ENCODE measurements at regions not wholly inside any gene's neighbourhood (a gene's known extent, or its start where the extent isn't known, plus 50 kb on each side); places are given as distances from the start of the nearest gene placed in this dataset.

DNA sequence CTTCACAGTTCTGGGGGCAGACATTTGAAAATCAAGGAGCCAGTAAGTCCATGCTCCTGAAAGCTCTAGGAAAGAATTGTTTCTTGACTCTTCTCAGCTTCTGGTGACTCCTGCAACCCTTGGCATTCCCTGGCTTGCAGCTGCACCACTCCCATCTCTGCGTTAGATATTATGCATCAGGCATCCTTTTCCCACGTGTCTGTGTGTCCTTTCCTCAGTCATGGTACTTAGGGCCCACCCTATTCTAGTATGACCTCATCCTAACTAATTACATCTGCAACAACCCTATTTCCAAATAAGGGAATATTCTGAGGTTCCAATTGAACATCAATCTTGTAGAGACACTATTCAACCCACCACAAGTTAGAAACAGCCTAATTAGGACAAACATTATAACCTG, 931.7 kb upstream of the CHAC2 start:
- Mint-ChIP-seq H3K36me3 (no peaks in the 10 kb centered on the region), H3K4me1 (no peaks in the 10 kb centered on the region), H3K4me3 (no peak overlapping the region), H3K27ac (no peak overlapping the region), H3K9me3 (peaks cover 0 to 3% (median 0%) of the 10 kb centered on the region in 3 donors), H3K27me3 (no peaks in the 10 kb centered on the region)

DNA sequence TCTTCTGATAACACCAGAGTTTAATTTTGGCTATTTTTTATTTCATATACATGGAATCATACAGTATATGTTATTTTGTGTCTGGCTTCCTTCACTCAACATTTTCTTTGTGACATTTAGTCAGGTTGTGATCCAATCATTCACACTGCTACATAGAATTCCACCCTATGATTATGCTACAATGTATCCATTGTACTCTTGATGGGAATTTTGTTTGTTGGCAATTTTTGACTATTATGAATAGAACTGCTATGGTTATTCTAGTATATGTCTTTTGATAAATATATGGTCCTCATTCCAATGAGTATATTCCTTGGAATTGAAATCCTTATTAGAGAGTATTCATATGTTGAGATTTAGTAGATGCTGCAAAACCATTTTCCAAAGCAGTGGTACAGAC, 936.4 kb upstream of the CHAC2 start:
- Mint-ChIP-seq H3K36me3 (no peaks in the 10 kb centered on the region), H3K4me1 (no peaks in the 10 kb centered on the region), H3K27me3 (no peaks in the 10 kb centered on the region), H3K27ac (no peak overlapping the region), H3K9me3 (peaks cover 0 to 4% (median 3%) of the 10 kb centered on the region in 3 donors), H3K4me3 (no peak overlapping the region)

DNA sequence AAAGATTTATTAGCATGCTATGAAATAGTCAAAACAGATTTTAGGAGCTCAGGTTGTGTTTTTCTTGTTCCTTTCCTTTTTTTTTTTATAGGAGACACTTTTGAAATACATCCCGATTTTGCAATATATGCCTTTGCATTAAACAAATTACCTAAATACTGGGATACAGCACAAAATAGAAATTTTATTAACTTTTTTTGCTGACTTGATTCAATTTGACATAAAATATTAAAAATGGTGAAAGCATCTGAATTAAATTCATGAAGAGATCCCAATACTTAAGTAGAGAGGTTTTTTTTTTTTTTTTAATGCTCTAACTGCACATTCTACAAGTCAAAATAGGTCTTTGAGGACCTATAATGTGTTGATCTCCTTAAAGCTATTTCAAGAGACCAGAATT, 939.5 kb upstream of the CHAC2 start:
- peaks cover 0 to 5% (median 3%) of the 10 kb centered on the region in 3 donors for H3K9me3 Mint-ChIP-seq
- H3K27ac Mint-ChIP-seq = no peak overlapping the region
- no peaks in the 10 kb centered on the region for H3K27me3 Mint-ChIP-seq
- no peak overlapping the region for H3K4me3 Mint-ChIP-seq
- no peaks in the 10 kb centered on the region for H3K36me3 Mint-ChIP-seq
- H3K4me1 Mint-ChIP-seq = no peaks in the 10 kb centered on the region

DNA sequence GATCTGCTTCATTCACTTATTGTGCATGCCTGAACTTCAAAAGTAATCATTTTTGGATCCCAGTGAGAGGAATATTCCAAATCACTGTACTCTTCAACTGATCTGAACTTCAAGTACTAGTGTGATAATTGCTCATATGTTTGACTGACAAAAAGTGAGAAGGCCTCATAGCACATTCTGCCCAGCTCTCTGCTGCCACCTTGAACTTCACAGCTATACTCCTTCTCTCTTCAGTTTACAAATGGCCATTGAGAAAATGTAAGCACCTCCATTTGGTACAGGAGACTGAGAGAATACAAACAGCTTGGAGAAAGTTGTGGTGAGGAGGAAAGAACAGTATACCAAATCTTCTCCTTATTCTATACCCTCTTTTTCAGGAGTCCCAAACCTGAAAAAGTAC, 946.0 kb upstream of the CHAC2 start:
- no peaks in the 10 kb centered on the region for H3K27me3 Mint-ChIP-seq
- no peak overlapping the region for H3K4me3 Mint-ChIP-seq
- no peaks in the 10 kb centered on the region for H3K36me3 Mint-ChIP-seq
- no peaks in the 10 kb centered on the region for H3K4me1 Mint-ChIP-seq
- peaks cover 0 to 5% (median 0%) of the 10 kb centered on the region in 3 donors for H3K9me3 Mint-ChIP-seq
- no peak overlapping the region for H3K27ac Mint-ChIP-seq

DNA sequence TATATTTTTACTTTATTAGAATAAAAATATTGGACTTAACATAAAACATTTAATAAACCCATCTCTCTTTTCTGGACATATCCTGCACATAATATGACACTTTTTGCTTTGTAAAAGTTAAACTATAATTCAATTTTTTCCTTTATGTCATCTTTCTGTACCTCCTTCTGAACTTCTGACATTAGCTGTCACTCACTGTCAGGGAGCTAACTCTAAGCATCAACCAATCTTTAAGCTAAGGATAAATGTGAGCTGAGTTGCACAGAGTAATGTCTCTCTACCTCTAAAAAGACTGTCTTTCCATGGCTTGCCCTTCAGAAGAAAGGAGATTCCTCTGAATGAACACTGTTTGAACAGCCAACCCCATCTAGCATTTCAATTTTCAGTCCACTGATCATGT, 948.6 kb upstream of the CHAC2 start:
- no peak overlapping the region for H3K27ac Mint-ChIP-seq
- no peaks in the 10 kb centered on the region for H3K36me3 Mint-ChIP-seq
- H3K4me3 Mint-ChIP-seq = no peak overlapping the region
- no peaks in the 10 kb centered on the region for H3K4me1 Mint-ChIP-seq
- H3K27me3 Mint-ChIP-seq = no peaks in the 10 kb centered on the region
- peaks cover 0 to 2% (median 0%) of the 10 kb centered on the region in 3 donors for H3K9me3 Mint-ChIP-seq

DNA sequence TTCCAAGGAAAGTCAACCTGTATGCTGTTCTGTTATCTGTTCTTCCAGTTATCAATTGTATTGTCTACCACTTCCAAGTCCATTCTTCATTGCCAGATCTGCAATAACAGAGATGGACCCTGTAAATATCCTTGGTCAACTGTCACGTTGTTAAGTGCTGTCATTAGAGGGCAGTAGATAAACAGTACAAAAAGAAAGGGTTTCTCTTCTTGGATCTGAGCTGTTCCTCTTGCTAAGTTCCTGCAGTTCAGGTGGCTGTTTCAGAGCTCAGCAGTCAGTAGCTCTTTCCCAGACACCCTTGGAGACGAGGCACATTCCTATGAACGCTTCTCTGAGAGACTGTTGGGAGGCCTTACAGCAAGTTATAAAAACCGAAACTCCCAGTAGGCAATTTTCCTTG, 957.1 kb upstream of the CHAC2 start:
- Mint-ChIP-seq H3K4me1 (no peaks in the 10 kb centered on the region), H3K27me3 (no peaks in the 10 kb centered on the region), H3K27ac (no peak overlapping the region), H3K36me3 (no peaks in the 10 kb centered on the region), H3K4me3 (no peak overlapping the region), H3K9me3 (peaks cover 0 to 5% (median 5%) of the 10 kb centered on the region in 3 donors)

DNA sequence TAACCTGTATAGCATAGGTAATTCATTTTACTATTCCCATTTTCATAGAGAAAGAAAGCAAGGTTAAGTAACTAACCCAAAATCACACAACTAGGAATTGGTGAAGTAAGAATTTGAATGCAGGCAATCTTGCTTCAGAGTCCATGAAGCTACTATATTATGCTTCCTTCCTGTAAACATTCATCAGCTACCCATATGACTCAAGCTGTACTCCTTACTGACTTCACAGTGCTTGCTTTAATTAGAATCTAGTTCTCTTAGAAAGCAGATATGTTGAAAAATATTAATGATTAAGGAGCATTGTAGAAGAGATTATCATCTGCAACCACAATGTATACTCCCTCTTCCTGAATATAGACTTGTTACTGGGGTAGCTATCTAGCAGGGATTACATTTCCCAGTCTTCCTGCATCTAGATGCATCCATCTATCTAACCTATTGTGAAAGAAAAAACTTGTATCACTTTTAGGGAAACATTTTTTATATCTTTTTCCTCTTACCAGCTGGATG, 961.6 kb upstream of the CHAC2 start:
- no peak overlapping the region for H3K4me3 Mint-ChIP-seq
- no peaks in the 10 kb centered on the region for H3K27me3 Mint-ChIP-seq
- H3K36me3 Mint-ChIP-seq = no peaks in the 10 kb centered on the region
- H3K9me3 Mint-ChIP-seq = peaks cover 0 to 10% (median 5%) of the 10 kb centered on the region in 3 donors
- no peak overlapping the region for H3K27ac Mint-ChIP-seq
- no peaks in the 10 kb centered on the region for H3K4me1 Mint-ChIP-seq

DNA sequence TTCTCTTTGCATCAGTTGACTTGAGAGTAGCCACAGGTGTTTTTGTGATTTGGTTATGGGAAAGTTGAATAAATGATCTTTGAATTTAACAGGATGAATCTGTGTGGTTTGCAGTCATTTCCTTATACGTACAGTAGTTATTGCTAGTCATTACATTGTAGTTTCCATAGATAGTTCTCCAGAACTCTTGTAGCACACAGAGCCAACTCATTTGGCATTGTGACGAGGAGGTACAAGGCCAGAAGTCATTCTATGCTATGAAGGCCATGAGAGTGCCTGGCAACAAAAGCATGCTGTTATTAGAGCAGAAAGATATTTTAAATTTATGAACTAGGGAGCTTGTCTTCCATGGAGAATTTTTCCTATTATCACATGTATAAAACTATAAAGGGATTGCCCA, 973.0 kb upstream of the CHAC2 start:
- Mint-ChIP-seq H3K27ac (no peak overlapping the region), H3K4me1 (no peaks in the 10 kb centered on the region), H3K36me3 (no peaks in the 10 kb centered on the region), H3K9me3 (peaks cover 3 to 19% (median 4%) of the 10 kb centered on the region in 3 donors), H3K27me3 (no peaks in the 10 kb centered on the region), H3K4me3 (no peak overlapping the region)

DNA sequence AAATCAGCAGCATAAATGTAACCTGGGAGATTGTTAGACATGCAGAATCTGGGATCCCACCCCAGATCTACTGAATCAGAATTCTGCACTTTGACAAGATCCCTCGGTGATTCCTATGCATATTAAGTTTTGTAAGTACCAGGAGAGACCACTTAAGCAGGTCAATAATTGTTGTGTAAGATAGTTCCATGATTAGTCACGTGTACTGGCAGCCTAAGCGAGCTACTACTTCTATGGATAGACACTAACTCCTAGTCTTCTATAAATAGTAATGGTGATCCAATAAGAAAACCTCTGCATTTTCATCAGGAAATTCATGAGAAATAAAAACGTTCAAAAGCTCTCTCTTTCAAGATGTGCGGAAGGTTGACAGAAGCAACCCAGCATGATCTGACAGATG, 988.2 kb upstream of the CHAC2 start:
- no peak overlapping the region for H3K27ac Mint-ChIP-seq
- no peaks in the 10 kb centered on the region for H3K4me1 Mint-ChIP-seq
- H3K36me3 Mint-ChIP-seq = no peaks in the 10 kb centered on the region
- H3K9me3 Mint-ChIP-seq = peaks cover 1 to 6% (median 5%) of the 10 kb centered on the region in 3 donors
- H3K4me3 Mint-ChIP-seq = no peak overlapping the region
- H3K27me3 Mint-ChIP-seq = no peaks in the 10 kb centered on the region

DNA sequence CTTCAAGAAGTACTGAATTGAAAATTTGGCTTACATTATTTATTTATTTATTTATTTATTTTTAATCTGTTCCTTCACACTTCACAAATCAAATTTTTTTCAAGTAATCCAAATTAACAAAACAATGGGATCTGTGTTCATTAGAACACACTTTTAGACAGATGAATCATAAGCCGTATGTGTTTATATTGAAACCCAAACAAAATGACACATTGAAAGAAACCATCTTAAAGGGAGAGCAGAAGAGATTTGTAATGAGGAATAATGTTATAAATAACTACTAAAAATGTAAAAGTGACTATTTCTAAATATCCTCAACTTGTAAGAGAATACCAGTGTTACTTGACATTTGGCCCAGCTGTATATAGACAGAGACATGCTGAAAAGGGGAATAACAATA, 991.0 kb upstream of the CHAC2 start:
- peaks cover 5 to 8% (median 8%) of the 10 kb centered on the region in 3 donors for H3K9me3 Mint-ChIP-seq

DNA sequence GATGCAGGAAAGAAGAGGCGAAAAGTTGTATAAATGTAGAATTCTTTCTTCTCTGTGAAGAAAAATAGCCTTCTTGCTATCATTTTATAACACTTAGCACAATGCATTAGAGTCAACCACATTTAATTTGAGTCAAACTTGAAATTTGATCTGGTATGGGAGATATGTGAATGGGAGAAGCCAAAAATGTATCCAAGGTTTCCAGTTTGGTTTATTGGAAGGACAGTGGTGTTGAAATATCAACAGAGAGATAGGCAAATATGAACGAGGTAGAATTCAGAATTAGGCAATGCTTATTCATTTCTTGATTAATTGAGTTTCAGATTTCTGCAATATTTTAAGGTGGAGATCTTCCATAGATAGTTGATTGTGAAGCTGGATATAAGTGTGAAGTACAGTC, 991.9 kb upstream of the CHAC2 start:
- no peaks in the 10 kb centered on the region for H3K27me3 Mint-ChIP-seq
- H3K36me3 Mint-ChIP-seq = no peaks in the 10 kb centered on the region
- no peaks in the 10 kb centered on the region for H3K4me1 Mint-ChIP-seq

More for the DNA sequence above, 991.0 kb upstream of the CHAC2 start:
- no peaks in the 10 kb centered on the region for H3K27me3 Mint-ChIP-seq
- H3K4me1 Mint-ChIP-seq = no peaks in the 10 kb centered on the region
- H3K27ac Mint-ChIP-seq = no peak overlapping the region
- H3K4me3 Mint-ChIP-seq = no peak overlapping the region
- no peaks in the 10 kb centered on the region for H3K36me3 Mint-ChIP-seq

DNA sequence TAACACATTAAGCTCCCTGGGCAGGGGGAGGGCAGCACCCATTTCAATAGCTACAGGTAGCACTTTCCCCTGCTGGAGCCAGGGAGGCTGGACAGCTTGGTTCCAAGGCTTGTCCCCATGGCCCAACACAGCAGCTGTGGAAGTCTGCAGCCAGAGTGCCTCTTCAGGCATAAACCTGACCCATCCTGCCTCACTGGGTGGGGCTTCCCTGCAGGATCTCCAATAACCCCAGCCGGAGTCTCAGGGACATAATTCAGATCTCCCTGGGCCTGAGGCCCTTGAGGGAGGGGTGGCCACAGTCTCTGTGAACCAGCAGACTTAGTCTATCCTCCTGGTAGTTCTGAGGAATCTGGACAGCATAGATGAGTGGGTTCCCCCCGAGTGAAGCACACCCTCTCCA, 1001.9 kb upstream of the CHAC2 start:
- H3K4me3 Mint-ChIP-seq = no peak overlapping the region
- peaks cover 0 to 2% (median 0%) of the 10 kb centered on the region in 3 donors for H3K4me1 Mint-ChIP-seq
- no peaks in the 10 kb centered on the region for H3K36me3 Mint-ChIP-seq
- no peak overlapping the region for H3K27ac Mint-ChIP-seq
- H3K9me3 Mint-ChIP-seq = peaks cover 0 to 6% (median 4%) of the 10 kb centered on the region in 3 donors
- no peaks in the 10 kb centered on the region for H3K27me3 Mint-ChIP-seq

More for the DNA sequence above, 991.9 kb upstream of the CHAC2 start:
- H3K4me3 Mint-ChIP-seq = no peak overlapping the region
- no peak overlapping the region for H3K27ac Mint-ChIP-seq
- H3K9me3 Mint-ChIP-seq = peaks cover 5 to 8% (median 8%) of the 10 kb centered on the region in 3 donors

DNA sequence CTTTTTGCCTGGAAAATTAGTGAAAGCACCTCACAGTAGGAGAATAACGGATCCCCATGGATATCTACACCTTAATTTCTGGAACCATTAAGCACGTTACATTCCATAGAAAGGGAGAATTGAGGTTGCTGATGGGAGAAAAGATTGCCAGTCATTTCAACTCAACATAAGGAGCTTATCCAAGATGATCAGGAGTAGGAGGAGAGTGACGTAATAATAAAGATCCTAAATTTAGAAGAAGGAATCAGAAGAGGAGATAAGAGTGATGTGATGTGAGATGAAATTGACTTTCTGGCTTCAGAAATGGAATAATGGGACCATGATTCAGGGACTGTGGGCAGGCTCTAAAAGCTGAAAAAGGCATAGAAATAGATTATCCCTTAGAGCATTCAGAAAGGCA, 1017.8 kb upstream of the CHAC2 start:
- Mint-ChIP-seq H3K4me1 (no peaks in the 10 kb centered on the region), H3K9me3 (peaks cover 1 to 10% (median 7%) of the 10 kb centered on the region in 3 donors), H3K27me3 (no peaks in the 10 kb centered on the region), H3K4me3 (no peak overlapping the region), H3K27ac (no peak overlapping the region), H3K36me3 (no peaks in the 10 kb centered on the region)

DNA sequence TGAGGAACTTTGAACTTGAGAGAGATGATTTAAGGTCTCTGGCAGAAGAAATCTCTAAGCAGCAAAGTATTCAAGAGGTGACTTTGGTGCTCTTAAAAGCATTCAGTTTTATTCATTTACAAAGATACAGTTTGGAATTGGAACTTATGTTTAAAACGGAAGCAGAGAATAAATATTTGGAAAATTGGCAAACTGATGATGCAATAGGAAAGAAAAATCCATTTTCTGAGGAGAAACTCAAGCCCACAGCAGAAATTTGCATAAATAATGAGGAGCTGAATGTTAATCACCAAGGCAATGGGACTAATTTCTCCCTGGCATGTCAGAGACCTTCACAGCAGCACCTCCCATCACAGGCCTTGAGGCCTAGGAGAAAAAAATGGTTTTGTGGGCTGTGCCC, 1022.5 kb upstream of the CHAC2 start:
- Mint-ChIP-seq H3K36me3 (no peaks in the 10 kb centered on the region), H3K9me3 (peaks cover 1 to 14% (median 6%) of the 10 kb centered on the region in 3 donors), H3K4me3 (no peak overlapping the region), H3K27me3 (no peaks in the 10 kb centered on the region), H3K4me1 (no peaks in the 10 kb centered on the region), H3K27ac (no peak overlapping the region)

DNA sequence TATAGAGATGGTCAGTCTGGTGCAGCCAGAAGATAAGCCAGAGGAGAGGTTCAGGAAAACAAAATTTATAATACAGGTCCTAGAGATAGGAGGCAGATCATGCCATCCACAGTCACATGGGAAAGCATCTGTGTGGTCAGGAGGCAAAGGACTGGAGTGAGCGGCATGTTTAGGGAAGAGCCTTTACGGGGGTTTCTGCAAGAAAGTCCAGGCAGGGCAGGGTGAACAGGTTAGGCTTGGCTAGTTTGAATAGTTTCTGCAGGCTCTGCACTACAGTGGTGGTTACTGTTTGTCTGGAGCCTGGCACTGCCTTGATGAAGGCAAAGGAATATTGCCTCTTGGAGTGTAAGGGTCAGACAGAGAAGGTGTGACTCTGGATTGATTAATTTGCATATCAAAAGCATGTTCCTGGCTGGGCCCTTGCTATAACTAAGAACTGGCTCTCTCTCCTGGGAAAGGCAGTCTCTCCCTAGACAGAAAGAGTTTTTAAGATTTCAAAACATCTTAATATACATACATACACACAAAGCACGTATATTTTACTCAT, 1034.7 kb upstream of the CHAC2 start:
- no peak overlapping the region for H3K27ac Mint-ChIP-seq

DNA sequence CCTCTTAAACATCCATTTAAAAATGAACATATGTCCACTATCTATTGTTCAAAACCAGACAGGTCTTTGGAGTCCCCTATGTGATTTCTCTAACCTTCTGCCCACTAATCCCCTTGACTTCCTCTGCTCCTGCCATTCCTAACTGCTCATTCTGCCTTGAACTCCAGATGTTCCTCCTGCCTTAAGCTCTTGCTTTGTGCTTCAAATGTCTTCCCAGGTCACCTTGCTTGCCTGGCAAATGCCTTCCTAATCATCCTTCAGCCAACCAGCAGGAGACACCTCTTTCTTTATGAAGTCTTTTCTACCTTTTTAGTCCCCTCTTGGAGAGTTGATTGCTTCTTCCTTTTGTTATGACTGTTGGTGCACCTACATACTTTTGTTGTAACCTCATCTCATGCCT, 1043.0 kb upstream of the CHAC2 start:
- no peak overlapping the region for H3K27ac Mint-ChIP-seq
- H3K4me3 Mint-ChIP-seq = no peak overlapping the region
- H3K9me3 Mint-ChIP-seq = peaks cover 0 to 10% (median 7%) of the 10 kb centered on the region in 3 donors
- H3K4me1 Mint-ChIP-seq = no peaks in the 10 kb centered on the region
- no peaks in the 10 kb centered on the region for H3K27me3 Mint-ChIP-seq
- no peaks in the 10 kb centered on the region for H3K36me3 Mint-ChIP-seq

More for the DNA sequence above, 1034.7 kb upstream of the CHAC2 start:
- H3K9me3 Mint-ChIP-seq = peaks cover 0 to 2% (median 1%) of the 10 kb centered on the region in 3 donors
- H3K27me3 Mint-ChIP-seq = no peaks in the 10 kb centered on the region
- no peaks in the 10 kb centered on the region for H3K4me1 Mint-ChIP-seq
- H3K36me3 Mint-ChIP-seq = no peaks in the 10 kb centered on the region
- no peak overlapping the region for H3K4me3 Mint-ChIP-seq

Measured in IgD-negative memory B cell (primary cell).